MCF 10A (cell line): ENCODE measurements at regions not wholly inside any gene's neighbourhood (a gene's known extent, or its start where the extent isn't known, plus 50 kb on each side); places are given as distances from the start of the nearest gene placed in this dataset.

Experiments used
- BruUV-seq: library from RNA; stranded (reverse); fragments of 400-500 nt; replicated peaks from 2 replicates; lab custom pipeline; 2021; lab: Mats Ljungman, UMichigan
- CTCF ChIA-PET: fragments of 300-600 bp; sonication (Branson Sonifier 250); formaldehyde crosslinking; extraction: SDS; loops from one replicate; lab custom pipeline; 2021; ENCODE audit warnings: antibody characterized with exemption, inconsistent platforms; lab: Yijun Ruan, JAX
- POLR2A ChIA-PET: fragments of 300-600, 350-650 bp; sonication (Branson Sonifier 250); formaldehyde crosslinking; extraction: SDS; loops from one replicate; lab custom pipeline; 2020; ENCODE audit warnings: antibody characterized with exemption, inconsistent platforms; lab: Yijun Ruan, JAX
- DNase-seq: peaks from one replicate; pipeline ENCODE4 v3.0.0-alpha.2; 2018; ENCODE audit not compliant: unreplicated experiment
- H3K27ac Mint-ChIP-seq: one replicate; pipeline ENCODE4 v1.8.0; 2022; ENCODE audit warnings: mild to moderate bottlenecking, low read depth, mixed read lengths; ENCODE audit not compliant: unreplicated experiment
- H3K27me3 Mint-ChIP-seq: one replicate; pipeline ENCODE4 v1.8.0; 2022; ENCODE audit warnings: mixed read lengths; ENCODE audit not compliant: insufficient read depth, unreplicated experiment
- H3K36me3 Mint-ChIP-seq: one replicate; pipeline ENCODE4 v1.8.0; 2022; ENCODE audit warnings: mild to moderate bottlenecking, moderate library complexity, mixed read lengths; ENCODE audit not compliant: insufficient read depth, unreplicated experiment
- H3K4me1 Mint-ChIP-seq: one replicate; pipeline ENCODE4 v1.8.0; 2022; ENCODE audit warnings: mixed read lengths; ENCODE audit not compliant: insufficient read depth, unreplicated experiment
- H3K4me3 Mint-ChIP-seq: one replicate; pipeline ENCODE4 v1.8.0; 2022; ENCODE audit warnings: mild to moderate bottlenecking, moderate library complexity, mixed read lengths; ENCODE audit not compliant: unreplicated experiment
- H3K9me3 Mint-ChIP-seq: one replicate; pipeline ENCODE4 v1.8.0; 2022; ENCODE audit warnings: mixed read lengths; ENCODE audit not compliant: unreplicated experiment
- CTCF ChIP-seq: fragments of 200-600 bp; IDR thresholded peaks from one replicate; pipeline ENCODE4 v1.8.0; 2022; ENCODE audit warnings: antibody characterized with exemption, mild to moderate bottlenecking; ENCODE audit not compliant: unreplicated experiment
- intact Hi-C: fragments of 100-400 bp; cut with micrococcal nuclease; formaldehyde crosslinking; loops from 2 replicates; pipeline ENCODE4 v1.14.1; 2022

- Mint-ChIP-seq H3K36me3 (no peaks in the 10 kb centered on the region), H3K4me3 (no peak overlapping the region), H3K9me3 (no peaks in the 10 kb centered on the region), H3K4me1 (no peaks in the 10 kb centered on the region), H3K27ac (no peak overlapping the region), H3K27me3 (peaks cover 52% of the 10 kb centered on the region)
- POLR2A ChIA-PET: no interaction called here
- BruUV-seq: no TSS peak
- intact Hi-C loops: no loop called here
- no peak for DNase-seq
- CTCF ChIA-PET: interaction anchor here (1.4 kb wide), 1 partner anchor 10 kb away, joined by 3 read pairs; no protein-coding TSS in a partner anchor
- TF ChIP-seq CTCF: no peak
These were observed 420.6 kb upstream of the SLC30A5 start for GRCh38 chr5:68673106-68673822.

- H3K4me1 Mint-ChIP-seq: no peaks in the 10 kb centered on the region
- H3K4me3 Mint-ChIP-seq: no peak overlapping the region
- no peak overlapping the region for H3K27ac Mint-ChIP-seq
- DNase-seq: no peak
- no peak for TF ChIP-seq CTCF
- H3K27me3 Mint-ChIP-seq: peaks cover 46% of the 10 kb centered on the region
- intact Hi-C loops: no loop called here
- ChIA-PET CTCF (no interaction called here), POLR2A (no interaction called here)
- no TSS peak for BruUV-seq
- H3K36me3 Mint-ChIP-seq: no peaks in the 10 kb centered on the region
- no peaks in the 10 kb centered on the region for H3K9me3 Mint-ChIP-seq
These were observed 420.0 kb upstream of the SLC30A5 start for GRCh38 chr5:68673823-68674180.

- intact Hi-C loops: no loop called here
- CTCF ChIA-PET: no interaction called here
- no peaks in the 10 kb centered on the region for H3K36me3 Mint-ChIP-seq
- no peak overlapping the region for H3K4me3 Mint-ChIP-seq
- H3K27ac Mint-ChIP-seq: no peak overlapping the region
- POLR2A ChIA-PET: no interaction called here
- H3K4me1 Mint-ChIP-seq: peaks cover 9% of the 10 kb centered on the region
- BruUV-seq: no TSS peak
- no peak for TF ChIP-seq CTCF
- DNase-seq: no peak
- H3K9me3 Mint-ChIP-seq: peaks cover 6% of the 10 kb centered on the region
- H3K27me3 Mint-ChIP-seq: no peaks in the 10 kb centered on the region
These were observed 414.8 kb upstream of the SLC30A5 start for GRCh38 chr5:68679041-68679440.

DNA sequence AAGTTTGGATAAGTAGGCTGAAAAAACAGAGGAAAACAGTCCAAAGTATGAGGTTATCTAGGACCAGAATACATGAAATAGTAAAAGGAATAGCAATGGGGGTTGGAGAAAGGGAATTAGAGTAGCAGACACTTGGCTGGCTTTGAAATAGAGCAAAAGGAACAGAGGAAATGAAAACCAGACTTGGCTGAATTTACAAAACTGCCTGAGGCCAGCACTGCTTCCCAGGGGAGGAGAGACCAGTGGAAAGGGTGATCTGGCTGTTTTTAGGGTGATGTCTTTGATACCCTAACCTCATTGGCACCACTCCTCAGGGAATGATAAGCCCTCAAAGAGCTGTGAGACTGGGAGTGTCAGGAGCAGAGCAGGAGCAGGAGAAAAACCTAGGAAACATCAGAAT lies 413.4 kb upstream of the SLC30A5 start:
- no peak for TF ChIP-seq CTCF
- no peaks in the 10 kb centered on the region for H3K27me3 Mint-ChIP-seq
- ChIA-PET POLR2A (no interaction called here), CTCF (no interaction called here)
- peaks cover 10% of the 10 kb centered on the region for H3K4me1 Mint-ChIP-seq
- DNase-seq: no peak
- intact Hi-C loops: no loop called here
- H3K9me3 Mint-ChIP-seq: peaks cover 6% of the 10 kb centered on the region
- no TSS peak for BruUV-seq
- H3K36me3 Mint-ChIP-seq: no peaks in the 10 kb centered on the region
- no peak overlapping the region for H3K27ac Mint-ChIP-seq
- H3K4me3 Mint-ChIP-seq: no peak overlapping the region
